Stimulated activated CD4-positive, alpha-beta T cell treated with anti-CD3 and anti-CD28 coated beads, TNF-alpha, amount 100 ng/mL, for 48 hours (primary cell): ENCODE measurements at regions not wholly inside any gene's neighbourhood (a gene's known extent, or its start where the extent isn't known, plus 50 kb on each side); places are given as distances from the start of the nearest gene placed in this dataset.

Source experiments
- DNase-seq, 3 donors: peaks; one replicate each; pipeline ENCODE4 v3.0.0-alpha.2; 2020; ENCODE audit warnings: low read depth in 3 of 3

- DNase-seq = no peak
Measured at GRCh38 chr2:204272089-204272488, 273.2 kb upstream of the PARD3B start.

GRCh38 chr2:204272610-204273287 lies 272.5 kb upstream of the PARD3B start:
- no peak for DNase-seq

GRCh38 chr2:204274429-204274828 lies 270.8 kb upstream of the PARD3B start:
- no peak for DNase-seq

GRCh38 chr2:204274991-204275390 lies 270.3 kb upstream of the PARD3B start:
- no peak for DNase-seq

GRCh38 chr2:204277226-204277625 lies 268.0 kb upstream of the PARD3B start:
- DNase-seq = no peak

GRCh38 chr2:204278454-204278853 lies 266.8 kb upstream of the PARD3B start:
- DNase-seq = no peak

GRCh38 chr2:204279819-204280218 lies 265.5 kb upstream of the PARD3B start:
- DNase-seq = no peak

GRCh38 chr2:204280262-204280668 lies 265.0 kb upstream of the PARD3B start:
- DNase-seq = no peak

GRCh38 chr2:204282081-204282480 lies 263.2 kb upstream of the PARD3B start:
- DNase-seq = no peak

GRCh38 chr2:204282525-204282924 lies 262.8 kb upstream of the PARD3B start:
- DNase-seq = no peak

- no peak for DNase-seq
Measured at GRCh38 chr2:204289066-204289465, 256.2 kb upstream of the PARD3B start.

GRCh38 chr2:204292439-204292838 lies 252.8 kb upstream of the PARD3B start:
- DNase-seq = no peak

- DNase-seq = no peak
Measured at GRCh38 chr2:204293884-204294747, 251.2 kb upstream of the PARD3B start.

GRCh38 chr2:204298404-204298803 lies 246.9 kb upstream of the PARD3B start:
- no peak for DNase-seq

- no peak for DNase-seq
Measured at GRCh38 chr2:204299766-204300165, 245.5 kb upstream of the PARD3B start.

- no peak for DNase-seq
Measured at GRCh38 chr2:204306667-204307066, 238.6 kb upstream of the PARD3B start.

- DNase-seq = no peak
Measured at GRCh38 chr2:204312105-204312504, 233.2 kb upstream of the PARD3B start.

GRCh38 chr2:204313256-204313655 lies 232.0 kb upstream of the PARD3B start:
- DNase-seq = no peak

GRCh38 chr2:204315236-204315662 lies 230.0 kb upstream of the PARD3B start:
- DNase-seq = no peak

GRCh38 chr2:204317640-204318039 lies 227.6 kb upstream of the PARD3B start:
- no peak for DNase-seq

GRCh38 chr2:204321027-204321800 lies 224.1 kb upstream of the PARD3B start:
- no peak for DNase-seq
